RWPE1 (cell line): ENCODE measurements at regions not wholly inside any gene's neighbourhood (a gene's known extent, or its start where the extent isn't known, plus 50 kb on each side); places are given as distances from the start of the nearest gene placed in this dataset.

Experiments
- CTCF ChIA-PET: fragments of 350-600 bp; sonication (Branson Sonifier 250); formaldehyde crosslinking; extraction: SDS; loops from one replicate; lab custom pipeline; 2021; lab: Yijun Ruan, JAX
- POLR2A ChIA-PET: fragments of 400-600 bp; formaldehyde crosslinking; extraction: SDS; loops from one replicate; lab custom pipeline; 2020; ENCODE audit warnings: antibody characterized with exemption; ENCODE audit not compliant: low non-redundant PET; lab: Yijun Ruan, JAX
- DNase-seq: peaks from one replicate; pipeline ENCODE4 v3.0.0; 2012; ENCODE audit warnings: low spot score
- H3K27ac ChIP-seq: fragments of 450-650 bp; 2 replicates; pipeline ENCODE4 v1.5.1; 2017
- CTCF ChIP-seq: fragments of 450-650 bp; conservative IDR thresholded peaks from 2 replicates; pipeline ENCODE4 v1.5.1; 2017; ENCODE audit warnings: low read depth, mild to moderate bottlenecking

- H3K27ac ChIP-seq: peak overlapping the region; percentile 74
- no peak for TF ChIP-seq CTCF
- peak; percentile 54 for DNase-seq
- ChIA-PET CTCF (no interaction called here), POLR2A (no interaction called here)
Measured at GRCh38 chr6:9121549-9121948, 686.2 kb upstream of the SLC35B3 start.

- no peak overlapping the region for H3K27ac ChIP-seq
- no peak for TF ChIP-seq CTCF
- POLR2A ChIA-PET: no interaction called here
- CTCF ChIA-PET: no interaction called here
- DNase-seq: no peak
Measured at GRCh38 chr6:9116026-9116425, 680.7 kb upstream of the SLC35B3 start.

GRCh38 chr6:9112544-9112943 is 677.2 kb upstream of the SLC35B3 start:
- no peak for TF ChIP-seq CTCF
- DNase-seq: no peak
- POLR2A ChIA-PET: no interaction called here
- H3K27ac ChIP-seq: no peak overlapping the region
- CTCF ChIA-PET: no interaction called here

- TF ChIP-seq CTCF: no peak
- POLR2A ChIA-PET: no interaction called here
- no peak overlapping the region for H3K27ac ChIP-seq
- no peak for DNase-seq
- CTCF ChIA-PET: no interaction called here
Measured at GRCh38 chr6:9103876-9104521, 668.7 kb upstream of the SLC35B3 start.

- ChIA-PET CTCF (no interaction called here), POLR2A (no interaction called here)
- no peak for TF ChIP-seq CTCF
- no peak for DNase-seq
- no peak overlapping the region for H3K27ac ChIP-seq
Measured at GRCh38 chr6:9101920-9102319, 666.6 kb upstream of the SLC35B3 start.

- ChIA-PET POLR2A (no interaction called here), CTCF (no interaction called here)
- TF ChIP-seq CTCF: no peak
- no peak for DNase-seq
- no peak overlapping the region for H3K27ac ChIP-seq
Measured at GRCh38 chr6:9100869-9101580, 665.7 kb upstream of the SLC35B3 start.
